Effector memory CD4-positive, alpha-beta T cell (primary cell): ENCODE measurements at regions not wholly inside any gene's neighbourhood (a gene's known extent, or its start where the extent isn't known, plus 50 kb on each side); places are given as distances from the start of the nearest gene placed in this dataset.

Experiments
- DNase-seq, 3 donors: peaks; one replicate each; pipeline ENCODE4 v3.0.0-alpha.2; 2020
- H3K27ac ChIP-seq: 2 replicates; pipeline ENCODE4 v1.7.0; 2013; ENCODE audit warnings: mild to moderate bottlenecking, low read length, moderate library complexity; ENCODE audit not compliant: insufficient read depth, poor library complexity, severe bottlenecking
- H3K27me3 ChIP-seq: replicated peaks from 2 replicates; pipeline ENCODE4 v1.7.0; 2013; ENCODE audit warnings: mild to moderate bottlenecking, low read length; ENCODE audit not compliant: insufficient read depth, control insufficient read depth, poor library complexity, severe bottlenecking
- H3K36me3 ChIP-seq: 2 replicates; pipeline ENCODE4 v1.7.0; 2013; ENCODE audit warnings: mild to moderate bottlenecking, low read length, moderate library complexity; ENCODE audit not compliant: control insufficient read depth, insufficient read depth
- H3K4me1 ChIP-seq: 2 replicates; pipeline ENCODE4 v1.7.0; 2013; ENCODE audit warnings: low read length, mild to moderate bottlenecking; ENCODE audit not compliant: control insufficient read depth, insufficient read depth, poor library complexity, severe bottlenecking
- H3K4me3 ChIP-seq: 2 replicates; pipeline ENCODE4 v1.7.0; 2013; ENCODE audit warnings: low read length, low read depth, mild to moderate bottlenecking; ENCODE audit not compliant: insufficient read depth, poor library complexity, severe bottlenecking
- H3K9me3 ChIP-seq: 2 replicates; pipeline ENCODE4 v1.7.0; 2013; ENCODE audit warnings: mild to moderate bottlenecking, low read length, moderate library complexity; ENCODE audit not compliant: control insufficient read depth

DNA sequence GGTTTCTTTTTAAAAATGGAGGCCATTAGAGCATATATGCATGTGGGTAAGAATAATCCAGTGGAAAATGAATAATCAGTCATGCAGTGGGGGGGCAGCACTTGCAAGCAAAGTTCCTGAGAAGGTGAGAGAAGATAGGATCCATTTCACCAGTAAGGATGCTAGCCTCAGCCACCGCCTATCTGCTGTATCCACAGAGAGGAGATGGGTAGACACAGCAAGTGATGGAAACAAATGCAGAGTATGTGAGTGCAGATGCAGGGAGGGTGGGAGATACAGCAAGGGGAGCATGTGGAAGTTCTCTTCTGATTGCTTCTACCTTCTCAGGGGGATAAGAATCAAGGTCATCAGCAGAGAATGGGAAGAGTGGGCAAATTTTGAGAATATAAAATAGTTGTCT, 171.4 kb upstream of the PDE1C start:
- Histone ChIP-seq H3K4me3 (no peak overlapping the region), H3K9me3 (no peaks in the 10 kb centered on the region), H3K4me1 (no peaks in the 10 kb centered on the region), H3K27ac (no peak overlapping the region), H3K36me3 (no peaks in the 10 kb centered on the region), H3K27me3 (no peaks in the 10 kb centered on the region)
- no peak for DNase-seq

- DNase-seq = no peak
- no peaks in the 10 kb centered on the region for H3K4me1 ChIP-seq
- no peak overlapping the region for H3K4me3 ChIP-seq
- H3K36me3 ChIP-seq = no peaks in the 10 kb centered on the region
- H3K9me3 ChIP-seq = no peaks in the 10 kb centered on the region
- no peaks in the 10 kb centered on the region for H3K27me3 ChIP-seq
- H3K27ac ChIP-seq = no peak overlapping the region
Observed at GRCh38 chr7:32239764-32240163, 169.6 kb upstream of the PDE1C start.

GRCh38 chr7:32228601-32229000, 158.4 kb upstream of the PDE1C start:
- no peaks in the 10 kb centered on the region for H3K36me3 ChIP-seq
- H3K4me1 ChIP-seq = no peaks in the 10 kb centered on the region

DNA sequence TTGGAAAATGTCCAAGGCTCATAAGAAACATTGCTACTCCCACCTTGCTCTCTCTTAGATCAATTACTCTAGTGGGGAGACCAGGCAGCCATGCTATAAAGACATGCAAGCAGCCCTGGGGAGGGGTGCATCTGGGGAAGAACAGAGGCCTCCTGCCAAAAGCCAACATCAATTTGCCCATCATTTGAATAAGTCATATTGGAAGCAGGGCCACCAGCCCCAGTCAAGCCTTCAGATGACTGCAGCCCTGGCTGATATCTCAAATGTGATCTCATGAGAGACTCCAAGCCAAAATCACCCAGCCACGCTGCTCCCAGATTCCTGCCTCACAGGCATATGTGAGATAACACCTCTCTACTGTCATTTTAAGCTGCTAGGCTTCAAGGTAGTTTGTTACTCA, 157.5 kb upstream of the PDE1C start:
- no peak for DNase-seq
- Histone ChIP-seq H3K27ac (no peak overlapping the region), H3K36me3 (no peaks in the 10 kb centered on the region), H3K9me3 (no peaks in the 10 kb centered on the region), H3K4me1 (no peaks in the 10 kb centered on the region), H3K27me3 (no peaks in the 10 kb centered on the region), H3K4me3 (no peak overlapping the region)

More at GRCh38 chr7:32228601-32229000, 158.4 kb upstream of the PDE1C start:
- no peak overlapping the region for H3K27ac ChIP-seq
- H3K27me3 ChIP-seq = no peaks in the 10 kb centered on the region
- H3K4me3 ChIP-seq = no peak overlapping the region
- no peak for DNase-seq
- no peaks in the 10 kb centered on the region for H3K9me3 ChIP-seq

DNA sequence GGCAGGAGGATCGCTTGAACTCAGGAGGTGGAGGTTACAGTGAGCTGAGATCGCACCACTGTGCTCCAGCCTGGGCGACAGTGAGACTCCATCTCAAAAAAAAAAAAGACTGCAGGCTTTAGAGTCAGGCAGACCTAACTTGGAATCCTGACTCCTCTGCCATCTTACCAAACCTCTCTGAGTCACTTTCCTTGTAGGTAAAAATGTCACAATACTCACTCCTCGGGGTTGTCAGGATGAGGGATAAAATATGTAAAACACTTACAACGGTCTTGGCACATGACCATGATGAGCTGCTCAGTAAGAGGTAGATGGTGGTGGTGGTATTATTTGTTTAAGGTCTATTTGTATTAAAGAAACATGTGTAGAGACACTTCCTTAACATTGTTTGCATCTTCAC, 154.1 kb upstream of the PDE1C start:
- DNase-seq = no peak
- Histone ChIP-seq H3K27ac (no peak overlapping the region), H3K36me3 (no peaks in the 10 kb centered on the region), H3K27me3 (no peaks in the 10 kb centered on the region), H3K4me3 (no peak overlapping the region), H3K4me1 (no peaks in the 10 kb centered on the region), H3K9me3 (no peaks in the 10 kb centered on the region)

DNA sequence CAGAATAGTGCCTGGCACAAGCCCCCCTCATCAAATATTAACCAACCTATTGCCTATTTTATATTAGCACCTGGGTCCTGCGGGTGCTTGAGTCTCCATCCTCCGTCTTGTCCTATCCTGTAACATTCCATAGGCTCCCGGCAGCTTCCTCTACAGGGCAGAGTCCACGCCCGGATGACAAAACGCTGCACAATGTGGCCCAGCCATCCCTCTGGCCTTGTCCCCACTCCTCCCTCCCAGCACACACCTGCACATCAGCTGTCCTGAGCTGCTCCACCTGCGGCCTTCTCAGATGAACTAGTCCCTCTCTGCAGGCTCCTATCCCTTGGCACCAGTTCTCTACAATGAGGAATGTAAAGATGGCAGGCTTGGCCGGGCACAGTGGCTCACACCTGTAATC, 153.5 kb upstream of the PDE1C start:
- DNase-seq = no peak
- Histone ChIP-seq H3K27me3 (no peaks in the 10 kb centered on the region), H3K4me1 (no peaks in the 10 kb centered on the region), H3K9me3 (no peaks in the 10 kb centered on the region), H3K27ac (no peak overlapping the region), H3K4me3 (no peak overlapping the region), H3K36me3 (no peaks in the 10 kb centered on the region)

GRCh38 chr7:32223071-32223650, 153.0 kb upstream of the PDE1C start:
- no peaks in the 10 kb centered on the region for H3K4me1 ChIP-seq
- H3K4me3 ChIP-seq = no peak overlapping the region
- no peaks in the 10 kb centered on the region for H3K27me3 ChIP-seq
- DNase-seq = no peak
- no peaks in the 10 kb centered on the region for H3K36me3 ChIP-seq
- H3K9me3 ChIP-seq = no peaks in the 10 kb centered on the region
- no peak overlapping the region for H3K27ac ChIP-seq

GRCh38 chr7:32222251-32222900, 152.2 kb upstream of the PDE1C start:
- H3K36me3 ChIP-seq = no peaks in the 10 kb centered on the region
- H3K4me3 ChIP-seq = no peak overlapping the region
- no peak for DNase-seq
- H3K4me1 ChIP-seq = no peaks in the 10 kb centered on the region
- H3K9me3 ChIP-seq = no peaks in the 10 kb centered on the region
- no peaks in the 10 kb centered on the region for H3K27me3 ChIP-seq
- H3K27ac ChIP-seq = no peak overlapping the region

DNA sequence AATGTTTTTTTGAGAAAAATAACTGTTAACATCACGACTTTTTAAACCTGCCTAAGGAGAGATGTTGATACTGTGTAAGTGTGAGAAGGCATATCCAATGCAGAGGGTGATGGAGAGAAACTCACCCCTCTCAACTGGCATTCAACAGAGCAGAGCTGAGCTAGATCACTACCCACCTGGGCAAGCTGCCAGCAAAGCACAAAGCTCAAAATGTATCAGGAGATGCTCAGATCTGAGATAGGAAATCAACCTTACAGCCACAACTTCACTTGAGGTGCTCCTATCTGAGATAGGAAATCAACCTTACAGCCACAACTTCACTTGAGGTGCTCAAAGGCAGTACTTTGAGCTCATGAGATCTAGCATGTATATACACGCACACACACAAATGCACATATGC, 151.5 kb upstream of the PDE1C start:
- Histone ChIP-seq H3K4me1 (no peaks in the 10 kb centered on the region), H3K36me3 (no peaks in the 10 kb centered on the region), H3K27ac (no peak overlapping the region), H3K4me3 (no peak overlapping the region), H3K9me3 (no peaks in the 10 kb centered on the region), H3K27me3 (no peaks in the 10 kb centered on the region)
- DNase-seq = no peak

GRCh38 chr7:32221056-32221455, 150.8 kb upstream of the PDE1C start:
- Histone ChIP-seq H3K27ac (no peak overlapping the region), H3K9me3 (no peaks in the 10 kb centered on the region), H3K4me3 (no peak overlapping the region), H3K27me3 (no peaks in the 10 kb centered on the region), H3K36me3 (no peaks in the 10 kb centered on the region), H3K4me1 (no peaks in the 10 kb centered on the region)
- no peak for DNase-seq
